Activated CD4-positive, alpha-beta T cell treated with anti-CD3 and anti-CD28 coated beads, Interleukin-2, amount 10 ng/mL, durations not matched to agents 7 days and 5 days (primary cell): ENCODE measurements at regions not wholly inside any gene's neighbourhood (a gene's known extent, or its start where the extent isn't known, plus 50 kb on each side); places are given as distances from the start of the nearest gene placed in this dataset.

ENCODE experiments used
- CTCF ChIA-PET: fragments of 350-600 bp; sonication (Branson Sonifier 250); formaldehyde crosslinking; loops from one replicate; lab custom pipeline; 2021; ENCODE audit warnings: antibody characterized with exemption; lab: Charles Lee
- POLR2A ChIA-PET: fragments of 350-600 bp; sonication (Branson Sonifier 250); formaldehyde crosslinking; loops from one replicate; lab custom pipeline; 2021; ENCODE audit warnings: antibody characterized with exemption; lab: Charles Lee
- DNase-seq: peaks from one replicate; pipeline ENCODE4 v3.0.0-alpha.2; 2020
- H3K27ac Mint-ChIP-seq: one replicate; pipeline ENCODE4 v1.8.0; 2021; ENCODE audit warnings: mild to moderate bottlenecking, moderate library complexity, mixed read lengths
- H3K27me3 Mint-ChIP-seq: one replicate; pipeline ENCODE4 v1.8.0; 2021; ENCODE audit warnings: mixed read lengths
- H3K36me3 Mint-ChIP-seq: one replicate; pipeline ENCODE4 v1.8.0; 2021; ENCODE audit warnings: low read depth, mixed read lengths
- H3K4me1 Mint-ChIP-seq: one replicate; pipeline ENCODE4 v1.8.0; 2021; ENCODE audit warnings: mixed read lengths
- H3K4me3 Mint-ChIP-seq: one replicate; pipeline ENCODE4 v1.8.0; 2021; ENCODE audit warnings: mild to moderate bottlenecking, moderate library complexity, mixed read lengths
- H3K9me3 Mint-ChIP-seq: one replicate; pipeline ENCODE4 v1.8.0; 2021; ENCODE audit warnings: mixed read lengths

GRCh38 chr6:94478133-94479005, 1059.0 kb upstream of the EPHA7 start:
- no peaks in the 10 kb centered on the region for H3K4me1 Mint-ChIP-seq
- no peak for DNase-seq
- no peak overlapping the region for H3K27ac Mint-ChIP-seq
- H3K9me3 Mint-ChIP-seq, result peaks cover 4% of the 10 kb centered on the region
- CTCF ChIA-PET, result no interaction called here
- H3K36me3 Mint-ChIP-seq, result no peaks in the 10 kb centered on the region
- H3K4me3 Mint-ChIP-seq, result no peak overlapping the region
- POLR2A ChIA-PET, result no interaction called here
- no peaks in the 10 kb centered on the region for H3K27me3 Mint-ChIP-seq

- CTCF ChIA-PET, result no interaction called here
- POLR2A ChIA-PET, result no interaction called here
- DNase-seq, result no peak
- H3K9me3 Mint-ChIP-seq, result no peaks in the 10 kb centered on the region
- H3K4me3 Mint-ChIP-seq, result no peak overlapping the region
- no peaks in the 10 kb centered on the region for H3K36me3 Mint-ChIP-seq
- H3K27me3 Mint-ChIP-seq, result no peaks in the 10 kb centered on the region
- H3K27ac Mint-ChIP-seq, result no peak overlapping the region
- H3K4me1 Mint-ChIP-seq, result no peaks in the 10 kb centered on the region
Measured at GRCh38 chr6:94468830-94469229, 1049.5 kb upstream of the EPHA7 start.

GRCh38 chr6:94464018-94464510, 1044.7 kb upstream of the EPHA7 start:
- Mint-ChIP-seq H3K4me3 (no peak overlapping the region), H3K27me3 (no peaks in the 10 kb centered on the region), H3K9me3 (peaks cover 3% of the 10 kb centered on the region), H3K27ac (no peak overlapping the region), H3K36me3 (no peaks in the 10 kb centered on the region), H3K4me1 (no peaks in the 10 kb centered on the region)
- no peak for DNase-seq
- ChIA-PET CTCF (no interaction called here), POLR2A (no interaction called here)

GRCh38 chr6:94463306-94463705, 1043.9 kb upstream of the EPHA7 start:
- ChIA-PET CTCF (no interaction called here), POLR2A (no interaction called here)
- Mint-ChIP-seq H3K4me3 (no peak overlapping the region), H3K9me3 (peaks cover 3% of the 10 kb centered on the region), H3K4me1 (no peaks in the 10 kb centered on the region), H3K27me3 (no peaks in the 10 kb centered on the region), H3K36me3 (no peaks in the 10 kb centered on the region), H3K27ac (no peak overlapping the region)
- DNase-seq, result no peak

GRCh38 chr6:94462231-94462630, 1042.9 kb upstream of the EPHA7 start:
- CTCF ChIA-PET, result no interaction called here
- no peak overlapping the region for H3K27ac Mint-ChIP-seq
- no peak overlapping the region for H3K4me3 Mint-ChIP-seq
- no peaks in the 10 kb centered on the region for H3K4me1 Mint-ChIP-seq
- H3K9me3 Mint-ChIP-seq, result peaks cover 3% of the 10 kb centered on the region
- no peaks in the 10 kb centered on the region for H3K36me3 Mint-ChIP-seq
- POLR2A ChIA-PET, result no interaction called here
- DNase-seq, result no peak
- H3K27me3 Mint-ChIP-seq, result no peaks in the 10 kb centered on the region

- peaks cover 3% of the 10 kb centered on the region for H3K9me3 Mint-ChIP-seq
- POLR2A ChIA-PET, result no interaction called here
- H3K4me3 Mint-ChIP-seq, result no peak overlapping the region
- CTCF ChIA-PET, result no interaction called here
- no peaks in the 10 kb centered on the region for H3K4me1 Mint-ChIP-seq
- no peak overlapping the region for H3K27ac Mint-ChIP-seq
- no peak for DNase-seq
- no peaks in the 10 kb centered on the region for H3K36me3 Mint-ChIP-seq
- H3K27me3 Mint-ChIP-seq, result no peaks in the 10 kb centered on the region
Measured at GRCh38 chr6:94456266-94456665, 1036.9 kb upstream of the EPHA7 start.

- Mint-ChIP-seq H3K9me3 (peaks cover 2% of the 10 kb centered on the region), H3K27ac (no peak overlapping the region), H3K4me3 (no peak overlapping the region), H3K27me3 (no peaks in the 10 kb centered on the region), H3K4me1 (no peaks in the 10 kb centered on the region), H3K36me3 (no peaks in the 10 kb centered on the region)
- ChIA-PET POLR2A (no interaction called here), CTCF (no interaction called here)
- no peak for DNase-seq
Measured at GRCh38 chr6:94454231-94454630, 1034.9 kb upstream of the EPHA7 start.

- Mint-ChIP-seq H3K27me3 (no peaks in the 10 kb centered on the region), H3K36me3 (no peaks in the 10 kb centered on the region), H3K9me3 (peaks cover 5% of the 10 kb centered on the region), H3K4me3 (no peak overlapping the region), H3K4me1 (no peaks in the 10 kb centered on the region), H3K27ac (no peak overlapping the region)
- ChIA-PET POLR2A (no interaction called here), CTCF (no interaction called here)
- no peak for DNase-seq
Measured at GRCh38 chr6:94446120-94446519, 1026.8 kb upstream of the EPHA7 start.

- H3K4me1 Mint-ChIP-seq, result no peaks in the 10 kb centered on the region
- H3K4me3 Mint-ChIP-seq, result no peak overlapping the region
- no peaks in the 10 kb centered on the region for H3K27me3 Mint-ChIP-seq
- H3K9me3 Mint-ChIP-seq, result peaks cover 2% of the 10 kb centered on the region
- POLR2A ChIA-PET, result no interaction called here
- CTCF ChIA-PET, result no interaction called here
- no peak overlapping the region for H3K27ac Mint-ChIP-seq
- H3K36me3 Mint-ChIP-seq, result no peaks in the 10 kb centered on the region
- DNase-seq, result no peak
Measured at GRCh38 chr6:94443701-94444100, 1024.3 kb upstream of the EPHA7 start.

- H3K27me3 Mint-ChIP-seq, result no peaks in the 10 kb centered on the region
- H3K9me3 Mint-ChIP-seq, result peaks cover 7% of the 10 kb centered on the region
- ChIA-PET POLR2A (no interaction called here), CTCF (no interaction called here)
- no peaks in the 10 kb centered on the region for H3K36me3 Mint-ChIP-seq
- no peak overlapping the region for H3K27ac Mint-ChIP-seq
- DNase-seq, result no peak
- no peak overlapping the region for H3K4me3 Mint-ChIP-seq
- no peaks in the 10 kb centered on the region for H3K4me1 Mint-ChIP-seq
Measured at GRCh38 chr6:94424692-94425091, 1005.3 kb upstream of the EPHA7 start.

GRCh38 chr6:94417363-94417762, 998.0 kb upstream of the EPHA7 start:
- ChIA-PET CTCF (no interaction called here), POLR2A (no interaction called here)

GRCh38 chr6:94414041-94414440, 994.7 kb upstream of the EPHA7 start:
- no peak overlapping the region for H3K27ac Mint-ChIP-seq
- DNase-seq, result no peak
- no peak overlapping the region for H3K4me3 Mint-ChIP-seq
- no peaks in the 10 kb centered on the region for H3K36me3 Mint-ChIP-seq
- ChIA-PET POLR2A (no interaction called here), CTCF (no interaction called here)
- H3K9me3 Mint-ChIP-seq, result no peaks in the 10 kb centered on the region
- no peaks in the 10 kb centered on the region for H3K4me1 Mint-ChIP-seq
- no peaks in the 10 kb centered on the region for H3K27me3 Mint-ChIP-seq

More at GRCh38 chr6:94417363-94417762, 998.0 kb upstream of the EPHA7 start:
- H3K4me3 Mint-ChIP-seq, result no peak overlapping the region
- no peaks in the 10 kb centered on the region for H3K4me1 Mint-ChIP-seq
- no peak overlapping the region for H3K27ac Mint-ChIP-seq
- no peaks in the 10 kb centered on the region for H3K9me3 Mint-ChIP-seq
- DNase-seq, result no peak
- no peaks in the 10 kb centered on the region for H3K36me3 Mint-ChIP-seq
- no peaks in the 10 kb centered on the region for H3K27me3 Mint-ChIP-seq

- Mint-ChIP-seq H3K4me1 (no peaks in the 10 kb centered on the region), H3K27me3 (no peaks in the 10 kb centered on the region), H3K4me3 (no peak overlapping the region), H3K9me3 (no peaks in the 10 kb centered on the region), H3K36me3 (no peaks in the 10 kb centered on the region), H3K27ac (no peak overlapping the region)
- no peak for DNase-seq
- POLR2A ChIA-PET, result no interaction called here
- CTCF ChIA-PET, result no interaction called here
Measured at GRCh38 chr6:94401311-94401710, 982.0 kb upstream of the EPHA7 start.

- ChIA-PET CTCF (no interaction called here), POLR2A (no interaction called here)
- no peak for DNase-seq
- H3K9me3 Mint-ChIP-seq, result no peaks in the 10 kb centered on the region
- H3K36me3 Mint-ChIP-seq, result no peaks in the 10 kb centered on the region
- H3K4me3 Mint-ChIP-seq, result no peak overlapping the region
- H3K27me3 Mint-ChIP-seq, result no peaks in the 10 kb centered on the region
- no peak overlapping the region for H3K27ac Mint-ChIP-seq
- no peaks in the 10 kb centered on the region for H3K4me1 Mint-ChIP-seq
Measured at GRCh38 chr6:94394822-94395221, 975.5 kb upstream of the EPHA7 start.
